GM12875 (cell line): ENCODE measurements at regions not wholly inside any gene's neighbourhood (a gene's known extent, or its start where the extent isn't known, plus 50 kb on each side); places are given as distances from the start of the nearest gene placed in this dataset.
"Not testable (repeated sequence)": the region's sequence is repeated elsewhere in the genome, so short reads cannot be mapped to it uniquely, and the experiment has no call there.

Experiments used
- H3K4me3 ChIP-seq: one replicate; pipeline ENCODE4 v1.5.1; 2011; ENCODE audit warnings: low read depth, low read length, control low read depth
- TF ChIP-seq, protein P1 (sequence below): IDR thresholded peaks from 2 replicates; pipeline ENCODE4 v1.5.1; 2011; ENCODE audit warnings: low read depth, mild to moderate bottlenecking, control low read depth, inconsistent platforms, low read length, moderate library complexity, borderline replicate concordance; ENCODE audit not compliant: insufficient read depth

DNA sequence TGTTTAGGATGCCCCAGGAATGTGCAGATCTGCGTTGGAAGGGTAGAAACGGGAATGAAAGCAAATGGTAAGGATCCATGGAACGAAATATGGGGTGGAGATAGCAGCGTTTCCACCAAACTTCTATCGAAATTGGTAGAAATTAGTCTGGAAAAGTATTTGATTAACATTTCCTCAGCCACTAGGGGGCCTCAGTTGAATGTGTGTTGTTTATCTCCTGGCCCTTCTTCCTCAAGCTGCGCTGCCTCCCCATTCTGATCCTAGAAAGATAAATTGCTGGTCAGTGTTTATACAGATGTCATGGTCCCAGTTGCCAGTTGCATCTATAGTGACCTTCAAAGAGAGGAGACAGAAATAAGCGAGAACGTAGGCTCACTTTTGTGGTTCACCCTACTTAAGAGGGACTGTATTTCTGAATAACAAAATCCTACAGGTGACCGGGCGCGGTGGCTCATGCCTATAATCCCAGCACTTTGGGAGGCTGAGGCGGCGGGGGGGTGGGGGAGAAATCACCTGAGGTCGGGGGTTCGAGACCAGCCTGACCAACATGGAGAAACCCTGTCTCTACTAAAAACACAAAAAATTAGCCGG is 457.1 kb downstream of the SQOR start:
- no peak overlapping the region for H3K4me3 ChIP-seq
- TF ChIP-seq, protein P1, sequence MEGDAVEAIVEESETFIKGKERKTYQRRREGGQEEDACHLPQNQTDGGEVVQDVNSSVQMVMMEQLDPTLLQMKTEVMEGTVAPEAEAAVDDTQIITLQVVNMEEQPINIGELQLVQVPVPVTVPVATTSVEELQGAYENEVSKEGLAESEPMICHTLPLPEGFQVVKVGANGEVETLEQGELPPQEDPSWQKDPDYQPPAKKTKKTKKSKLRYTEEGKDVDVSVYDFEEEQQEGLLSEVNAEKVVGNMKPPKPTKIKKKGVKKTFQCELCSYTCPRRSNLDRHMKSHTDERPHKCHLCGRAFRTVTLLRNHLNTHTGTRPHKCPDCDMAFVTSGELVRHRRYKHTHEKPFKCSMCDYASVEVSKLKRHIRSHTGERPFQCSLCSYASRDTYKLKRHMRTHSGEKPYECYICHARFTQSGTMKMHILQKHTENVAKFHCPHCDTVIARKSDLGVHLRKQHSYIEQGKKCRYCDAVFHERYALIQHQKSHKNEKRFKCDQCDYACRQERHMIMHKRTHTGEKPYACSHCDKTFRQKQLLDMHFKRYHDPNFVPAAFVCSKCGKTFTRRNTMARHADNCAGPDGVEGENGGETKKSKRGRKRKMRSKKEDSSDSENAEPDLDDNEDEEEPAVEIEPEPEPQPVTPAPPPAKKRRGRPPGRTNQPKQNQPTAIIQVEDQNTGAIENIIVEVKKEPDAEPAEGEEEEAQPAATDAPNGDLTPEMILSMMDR: 0 out of 2 replicates have a peak, but pooled peaks have one; percentile 24

DNA sequence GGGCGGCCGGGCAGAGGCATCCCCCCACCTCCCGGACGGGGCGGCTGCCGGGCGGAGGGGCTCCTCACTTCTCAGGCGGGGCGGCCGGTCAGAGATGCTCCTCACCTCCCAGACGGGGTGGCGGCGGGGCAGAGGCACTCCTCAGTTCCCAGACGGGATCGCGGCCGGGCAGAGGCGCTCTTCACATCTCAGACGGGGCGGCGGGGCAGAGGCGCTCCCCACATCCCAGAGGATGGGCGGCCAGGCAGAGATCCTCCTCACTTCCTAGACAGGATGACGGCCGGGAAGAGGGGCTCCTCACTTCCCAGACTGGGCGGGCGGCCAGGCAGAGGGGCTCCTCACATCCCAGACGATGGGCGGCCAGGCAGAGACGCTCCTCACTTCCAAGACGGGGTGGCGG is 463.2 kb downstream of the SQOR start:
- H3K4me3 ChIP-seq: not testable (repeated sequence)

DNA sequence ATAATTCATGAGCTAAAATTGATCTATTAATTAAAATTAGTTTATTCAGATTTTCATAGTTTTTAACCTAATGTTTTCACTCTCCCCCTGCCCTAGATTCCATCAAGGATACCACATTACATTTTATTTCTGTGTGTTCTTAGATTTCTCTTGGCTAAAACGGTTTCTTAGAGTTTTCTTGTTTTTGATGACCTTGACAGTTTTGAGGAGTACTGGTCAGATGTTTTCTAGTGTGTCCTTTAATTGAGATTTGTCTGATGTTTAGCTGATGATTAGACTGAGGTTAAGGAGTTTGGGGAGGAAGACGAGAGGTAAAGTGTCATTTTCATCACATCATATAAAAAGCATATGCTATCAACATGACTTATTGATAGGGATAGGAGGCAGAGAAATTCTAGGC is 475.9 kb downstream of the SQOR start:
- TF ChIP-seq, protein P1: no peak
- no peak overlapping the region for H3K4me3 ChIP-seq

DNA sequence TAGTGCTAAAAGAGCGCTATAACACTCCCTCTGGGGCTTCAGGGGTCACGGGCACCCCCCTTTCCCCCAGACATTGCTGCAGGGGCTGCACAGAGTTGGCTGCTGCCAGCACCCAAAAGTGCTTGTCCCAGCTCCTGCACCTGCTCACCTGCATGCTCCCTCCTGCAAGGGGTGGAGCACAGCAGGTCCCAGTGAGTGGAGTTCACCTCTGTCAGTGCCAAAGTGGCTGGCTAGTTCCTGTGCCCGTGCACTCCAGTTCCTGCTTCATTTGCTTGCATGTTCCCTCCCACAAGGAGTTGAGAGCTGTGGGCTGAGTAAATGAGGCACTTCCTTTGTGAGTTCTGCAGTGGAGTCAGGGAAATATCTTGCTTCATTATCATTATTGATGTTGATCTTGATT is 476.9 kb downstream of the SQOR start:
- no peak overlapping the region for H3K4me3 ChIP-seq
- TF ChIP-seq, protein P1: no peak

DNA sequence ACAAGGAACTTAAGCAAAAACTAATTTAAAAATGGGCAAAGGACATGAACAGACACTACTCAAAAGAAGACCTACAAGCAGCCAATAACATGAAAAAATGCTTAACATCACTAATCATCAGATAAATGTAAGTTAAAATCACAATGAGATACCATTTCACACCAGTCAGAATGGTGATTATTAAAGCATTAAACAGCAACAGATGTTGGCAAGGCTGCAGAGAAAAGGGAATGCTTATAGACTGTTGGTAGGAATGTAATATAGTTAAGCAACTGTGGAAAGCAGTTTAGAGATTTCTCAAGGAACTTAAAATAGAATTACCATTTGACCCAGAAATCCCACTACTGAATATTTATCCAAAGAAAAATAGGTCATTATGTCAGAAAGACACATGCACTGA is 482.2 kb downstream of the SQOR start:
- H3K4me3 ChIP-seq: no peak overlapping the region
- TF ChIP-seq, protein P1: no peak

DNA sequence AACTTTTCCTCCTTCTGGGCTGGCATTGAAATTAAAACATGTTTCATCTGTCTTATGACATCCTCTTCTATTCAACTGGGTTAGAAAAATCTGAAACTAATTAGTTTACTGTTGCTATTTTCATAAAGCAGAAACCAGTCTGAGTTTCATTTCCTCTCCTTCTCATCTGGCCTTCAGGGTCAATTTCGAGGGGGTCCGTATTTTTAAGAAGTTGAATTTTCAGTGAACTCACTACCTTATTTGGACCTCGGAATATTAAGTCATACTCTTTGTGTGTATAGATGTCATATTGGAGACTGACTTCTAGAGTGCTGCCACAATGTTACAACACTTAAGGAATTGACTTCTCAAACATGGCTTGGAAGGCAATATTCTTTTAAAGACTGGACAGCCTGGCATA is 485.9 kb downstream of the SQOR start:
- TF ChIP-seq, protein P1: no peak
- no peak overlapping the region for H3K4me3 ChIP-seq

DNA sequence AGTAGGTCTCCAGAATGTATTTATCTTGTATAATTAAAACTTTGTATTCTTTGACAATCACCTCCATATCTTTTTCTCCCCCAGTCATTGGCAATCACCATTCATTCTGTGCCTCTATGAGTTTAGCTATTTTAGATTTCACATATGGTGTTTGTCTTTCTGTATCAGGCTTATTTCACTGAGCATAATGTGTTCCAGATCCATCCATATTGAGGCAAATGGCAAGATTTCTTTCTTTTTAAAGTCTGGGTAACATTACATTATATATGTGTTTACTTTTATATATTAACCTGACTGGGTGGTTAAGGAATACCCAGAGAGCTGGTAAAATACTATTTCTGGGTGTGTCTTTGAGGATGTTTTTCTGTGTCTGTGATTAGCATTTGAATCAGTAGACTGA is 486.6 kb downstream of the SQOR start:
- H3K4me3 ChIP-seq: no peak overlapping the region
- TF ChIP-seq, protein P1: no peak

DNA sequence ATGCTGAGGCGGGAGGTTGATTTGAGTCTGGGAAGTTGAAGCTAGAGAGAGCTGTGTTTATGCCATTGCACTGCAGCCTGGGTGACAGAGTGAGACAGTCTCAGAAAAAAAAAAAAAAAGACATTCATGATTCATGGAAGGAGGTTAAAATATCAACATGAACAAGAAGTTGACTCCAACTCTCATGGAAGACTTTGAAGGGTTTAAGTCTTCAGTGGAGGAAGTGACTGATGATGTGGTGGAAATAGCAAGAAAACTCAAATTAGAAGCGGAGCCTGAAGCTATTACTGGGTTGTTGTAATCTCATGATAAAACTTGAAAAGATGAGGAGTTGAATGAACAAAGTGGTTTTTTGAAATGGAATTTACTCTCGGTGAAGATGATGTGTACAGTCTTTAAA is 491.8 kb downstream of the SQOR start:
- H3K4me3 ChIP-seq: no peak overlapping the region
- TF ChIP-seq, protein P1: no peak
